Stimulated activated CD4-positive, alpha-beta T cell treated with anti-CD3 and anti-CD28 coated beads, Interleukin-4, amount 100 ng/mL, for 1 hour (primary cell): ENCODE measurements at regions not wholly inside any gene's neighbourhood (a gene's known extent, or its start where the extent isn't known, plus 50 kb on each side); places are given as distances from the start of the nearest gene placed in this dataset.
"Not testable (repeated sequence)": the region's sequence is repeated elsewhere in the genome, so short reads cannot be mapped to it uniquely, and the experiment has no call there.

ENCODE experiments used
- DNase-seq: peaks from one replicate; pipeline ENCODE4 v3.0.0-alpha.2; 2020

DNA sequence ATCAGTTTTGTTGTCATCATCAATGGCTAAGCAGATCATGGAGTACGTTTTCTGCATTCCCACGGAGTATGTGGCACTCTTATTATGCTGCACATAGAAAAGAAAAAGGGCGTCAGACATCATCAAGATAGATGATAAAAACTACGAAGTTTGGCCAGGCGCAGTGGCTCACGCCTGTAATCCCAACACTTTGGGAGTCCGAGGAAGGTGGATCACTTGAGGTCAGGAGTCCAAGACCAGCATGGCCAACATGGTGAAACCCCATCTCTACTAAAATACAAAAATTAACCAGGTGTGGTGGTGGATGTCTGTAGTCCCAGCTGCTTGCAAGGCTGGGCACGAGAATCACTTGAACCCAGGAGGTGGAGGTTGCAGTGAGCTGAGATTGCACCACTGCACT lies 312.8 kb downstream of the GOLGA6L6 start:
- DNase-seq: not testable (repeated sequence)

- not testable (repeated sequence) for DNase-seq
These were observed 314.3 kb downstream of the GOLGA6L6 start for GRCh38 chr15:20227119-20227853.

DNA sequence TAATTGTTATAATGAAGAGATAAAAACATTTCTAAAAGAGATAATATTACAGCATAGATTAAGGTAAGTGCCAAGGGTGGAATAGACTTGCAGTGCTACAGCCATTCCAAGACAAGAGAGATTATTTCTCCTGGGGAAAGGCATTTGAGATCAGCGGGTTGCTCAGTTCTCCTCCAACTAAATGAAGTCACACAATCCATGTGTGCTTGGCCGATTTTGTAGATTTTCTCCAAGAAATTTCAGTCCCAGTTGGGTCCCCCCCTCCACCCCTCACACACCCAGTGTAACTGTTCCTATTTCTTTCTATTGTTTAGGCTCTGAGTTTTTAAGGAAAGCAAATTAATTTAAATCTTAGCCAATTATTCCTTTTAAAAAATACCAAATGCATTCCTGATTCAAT lies 315.1 kb downstream of the GOLGA6L6 start:
- DNase-seq: not testable (repeated sequence)

DNA sequence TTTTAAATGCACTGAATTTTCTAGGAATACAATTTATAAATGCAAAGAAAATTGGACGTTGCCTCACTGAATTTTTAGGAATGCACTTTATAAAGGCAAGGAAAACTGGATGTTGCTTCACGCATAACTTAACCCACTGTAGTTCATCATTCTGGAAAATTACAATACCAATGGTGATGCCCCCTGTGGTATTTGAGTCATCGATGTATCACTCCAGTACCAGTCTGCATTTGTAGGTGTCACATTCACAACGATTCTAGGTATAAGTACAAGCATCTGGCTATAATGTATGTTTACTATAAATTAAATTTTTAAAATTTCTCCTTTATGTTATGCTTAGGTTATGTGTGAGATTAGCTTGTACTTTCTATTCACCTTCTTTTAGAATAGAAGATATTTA lies 320.5 kb downstream of the GOLGA6L6 start:
- not testable (repeated sequence) for DNase-seq

DNA sequence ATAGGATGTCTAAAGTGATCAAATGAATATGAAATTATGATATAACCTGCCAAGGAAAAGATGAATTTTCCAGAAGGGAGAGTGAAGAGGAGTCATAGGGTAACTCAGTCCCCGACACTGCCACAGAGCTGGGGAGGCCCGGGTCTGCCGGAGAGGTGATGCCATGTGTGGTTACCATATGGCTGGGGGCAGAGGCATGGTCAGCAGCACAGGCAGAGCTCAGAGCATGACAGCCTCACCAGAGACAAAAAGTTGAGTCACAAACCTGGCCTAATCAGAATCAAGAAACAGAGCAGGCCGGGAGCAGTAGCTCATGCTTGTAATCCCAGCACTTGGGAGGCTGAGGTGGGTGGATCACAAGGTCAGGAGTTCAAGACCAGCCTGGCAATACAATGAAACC lies 322.4 kb downstream of the GOLGA6L6 start:
- not testable (repeated sequence) for DNase-seq

DNA sequence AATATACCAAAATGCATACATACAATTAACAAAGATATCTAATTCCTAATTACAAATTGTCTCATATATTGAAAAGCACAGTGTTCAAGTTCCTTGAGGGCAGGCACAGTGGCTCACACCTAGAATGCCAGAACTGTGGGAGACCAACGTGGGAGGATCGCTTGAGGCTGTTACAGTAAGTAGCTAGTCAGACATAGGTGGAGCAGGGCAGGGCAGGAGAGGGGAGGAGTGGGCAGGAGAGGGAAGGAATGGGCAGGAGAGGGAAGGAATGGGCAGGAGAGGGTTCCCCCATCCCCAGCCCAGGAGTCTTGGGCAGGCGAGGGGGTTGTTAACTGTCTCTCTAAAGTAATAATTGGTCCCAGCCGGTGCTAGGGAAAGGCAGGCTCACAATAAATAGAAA lies 325.9 kb downstream of the GOLGA6L6 start:
- DNase-seq: not testable (repeated sequence)

DNA sequence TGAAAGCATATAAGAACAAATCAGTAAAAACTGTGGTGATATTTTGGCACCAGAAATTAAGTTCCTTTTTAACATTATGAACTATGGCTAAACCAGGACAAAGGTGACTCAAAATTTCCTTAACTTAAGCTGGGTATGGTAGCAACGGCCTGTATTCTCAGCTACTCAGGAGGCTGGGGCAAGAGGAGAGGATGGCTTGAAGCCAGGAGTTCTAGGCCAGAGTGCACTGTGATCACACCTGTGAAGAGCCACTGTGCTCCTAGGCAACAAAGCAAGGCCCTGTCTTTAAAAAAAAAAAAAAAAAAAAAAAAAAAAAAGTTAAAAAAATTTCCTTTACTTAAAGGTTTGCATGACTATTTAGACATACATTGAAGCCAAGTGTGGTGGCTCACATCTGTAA lies 327.5 kb downstream of the GOLGA6L6 start:
- not testable (repeated sequence) for DNase-seq

DNA sequence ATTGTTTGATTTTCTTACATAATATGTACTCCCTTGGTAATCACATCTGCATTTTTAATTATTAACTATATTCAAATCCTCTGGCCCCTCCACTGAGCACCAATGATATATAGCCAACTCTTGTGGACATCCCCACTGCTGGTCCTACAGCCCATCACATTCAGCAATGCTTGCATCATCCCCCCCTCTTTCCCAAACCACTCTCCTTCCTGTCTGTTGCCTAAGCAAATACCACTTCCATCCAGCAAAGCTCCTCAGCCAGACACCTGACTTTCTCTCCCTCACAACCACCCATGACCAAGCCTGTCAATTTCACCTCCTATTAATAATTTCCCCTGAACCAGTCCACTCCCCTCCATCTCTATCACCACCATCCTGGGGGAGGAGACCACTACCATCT lies 330.1 kb downstream of the GOLGA6L6 start:
- DNase-seq: not testable (repeated sequence)

DNA sequence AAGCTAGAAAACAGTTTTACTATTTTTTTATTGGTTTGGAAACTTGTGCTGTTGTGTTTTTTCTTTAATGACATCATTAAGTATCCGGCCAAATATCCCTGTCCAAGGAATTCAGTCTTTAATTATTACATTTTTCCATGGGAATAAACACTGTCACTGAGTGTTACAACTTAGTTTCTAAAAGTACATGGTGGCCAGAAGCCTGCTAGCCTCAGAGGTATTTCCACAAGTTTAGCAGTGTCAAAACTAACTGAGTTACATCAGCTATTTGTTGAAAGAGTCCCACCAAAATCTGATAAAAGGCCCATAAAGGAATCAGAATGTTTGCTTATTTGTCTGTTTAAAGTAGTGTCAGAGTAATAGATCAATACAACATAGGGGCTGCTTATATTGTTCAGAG lies 331.6 kb downstream of the GOLGA6L6 start:
- DNase-seq: not testable (repeated sequence)

DNA sequence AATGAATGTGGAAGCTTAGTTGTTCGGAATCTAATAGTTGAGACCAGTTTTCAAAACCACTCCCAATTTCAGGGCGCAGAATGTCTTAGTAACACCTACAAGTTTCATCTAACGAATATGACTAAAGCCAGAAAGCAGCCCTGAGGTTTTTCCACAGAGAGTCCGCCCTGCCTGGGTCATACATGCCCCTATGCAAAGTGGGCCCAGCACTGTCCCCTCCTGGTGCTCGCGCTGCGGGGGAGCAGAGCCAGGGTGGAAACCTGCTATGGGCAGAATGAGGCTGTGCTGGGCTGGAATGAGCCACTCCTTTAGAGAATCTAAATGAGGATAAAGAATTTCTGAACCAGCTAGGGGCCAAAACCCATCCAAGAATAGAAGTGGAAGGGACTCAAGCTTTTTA lies 334.0 kb downstream of the GOLGA6L6 start:
- not testable (repeated sequence) for DNase-seq

GRCh38 chr15:20207198-20207597 lies 334.4 kb downstream of the GOLGA6L6 start:
- DNase-seq: not testable (repeated sequence)

- not testable (repeated sequence) for DNase-seq
These were observed 337.3 kb downstream of the GOLGA6L6 start for GRCh38 chr15:20204177-20204866.

GRCh38 chr15:20203649-20204150 lies 337.9 kb downstream of the GOLGA6L6 start:
- DNase-seq: not testable (repeated sequence)

- not testable (repeated sequence) for DNase-seq
These were observed 346.9 kb downstream of the GOLGA6L6 start for GRCh38 chr15:20194591-20195198.

GRCh38 chr15:20192982-20193929 lies 348.3 kb downstream of the GOLGA6L6 start:
- peak; percentile 46 for DNase-seq

GRCh38 chr15:20191508-20192125 lies 350.0 kb downstream of the GOLGA6L6 start:
- DNase-seq: not testable (repeated sequence)

DNA sequence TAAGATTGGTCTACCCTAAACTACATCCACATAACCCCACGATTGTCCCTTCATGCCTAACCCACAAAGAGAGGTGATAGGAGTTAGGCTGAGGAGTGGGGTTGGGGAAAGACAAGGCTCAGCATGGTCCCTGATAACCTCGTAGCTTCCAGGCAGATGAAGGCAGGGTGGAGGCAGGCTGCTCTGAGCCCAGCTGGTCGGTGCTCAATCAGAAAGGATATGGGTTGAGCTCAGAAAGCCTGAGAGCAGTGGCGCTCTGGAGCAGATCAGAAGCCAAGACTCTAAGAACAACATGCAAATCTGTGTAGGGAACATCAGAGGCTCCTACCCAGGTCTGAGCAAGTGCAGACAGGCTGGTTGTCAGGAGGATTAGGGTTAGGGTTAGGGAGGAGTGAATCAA lies 353.0 kb downstream of the GOLGA6L6 start:
- DNase-seq: not testable (repeated sequence)

DNA sequence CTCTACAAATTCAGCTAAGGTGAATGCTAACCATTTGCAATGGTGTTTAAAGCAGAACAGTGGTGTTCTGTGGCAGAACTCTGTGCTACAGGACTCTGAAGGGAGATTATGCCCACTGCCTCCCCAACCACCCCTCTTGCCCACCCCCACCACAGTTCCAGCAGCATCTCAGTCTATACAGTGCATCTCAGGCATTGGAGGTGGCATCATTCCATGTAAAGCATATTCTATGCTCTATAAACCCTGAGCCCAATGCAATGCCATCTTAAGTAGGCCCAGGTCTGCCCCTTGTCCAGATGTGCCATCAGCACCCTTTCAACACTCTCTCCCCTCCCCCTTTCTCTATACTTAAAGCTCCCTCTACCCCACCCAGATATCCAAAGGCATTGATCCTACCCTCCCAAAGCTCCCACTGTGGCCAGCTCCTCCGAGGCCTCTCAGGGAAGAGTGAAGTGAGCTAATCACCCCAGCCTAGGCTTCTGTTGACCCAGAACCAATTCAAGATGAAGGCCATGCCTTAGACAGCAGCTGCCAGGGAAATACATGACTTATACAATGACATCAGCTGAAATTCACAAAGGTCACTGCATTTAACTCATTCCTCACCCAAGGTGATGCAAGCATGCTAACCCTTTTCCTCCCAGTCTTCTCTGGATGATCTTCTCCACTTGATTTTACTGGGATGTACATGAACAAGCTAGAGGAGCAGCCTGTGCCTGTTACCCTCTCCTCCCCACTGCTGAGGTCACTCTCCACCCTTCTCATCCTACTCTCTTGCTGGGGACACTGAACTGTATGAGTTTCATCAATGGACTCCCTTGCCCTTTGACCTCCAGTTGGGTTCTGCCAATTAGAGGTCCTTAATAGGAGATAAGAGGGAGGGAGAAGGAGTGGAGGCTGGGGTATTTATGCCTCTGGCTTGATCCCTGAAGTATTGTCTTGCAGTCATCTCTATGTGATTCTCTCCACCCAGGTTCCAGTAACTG lies 353.9 kb downstream of the GOLGA6L6 start:
- not testable (repeated sequence) for DNase-seq

DNA sequence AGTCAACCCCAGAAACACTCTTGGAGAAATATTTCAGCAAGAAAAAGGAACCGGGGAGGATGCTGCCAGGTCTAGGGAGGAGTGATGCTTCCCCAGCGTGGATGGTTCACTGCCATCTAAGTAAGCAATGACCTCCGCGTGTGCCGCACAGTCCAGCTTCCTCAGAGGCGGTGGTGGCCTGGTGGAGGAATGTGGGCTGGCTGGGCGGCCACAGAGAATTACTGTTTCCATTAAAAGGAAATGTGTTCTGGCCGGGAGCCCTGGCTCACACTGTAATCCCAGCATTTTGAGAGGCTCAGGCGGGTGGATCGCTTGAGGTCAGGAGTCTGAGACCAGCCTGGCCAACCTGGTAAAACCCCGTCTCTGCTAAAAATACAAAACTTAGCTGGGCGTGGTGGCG lies 356.7 kb downstream of the GOLGA6L6 start:
- not testable (repeated sequence) for DNase-seq

- DNase-seq: not testable (repeated sequence)
These were observed 373.4 kb downstream of the GOLGA6L6 start for GRCh38 chr15:20168221-20168620.

- not testable (repeated sequence) for DNase-seq
These were observed 388.1 kb downstream of the GOLGA6L6 start for GRCh38 chr15:20153528-20153927.
